Skin of body (tissue), 1 donor: ENCODE measurements at regions not wholly inside any gene's neighbourhood (a gene's known extent, or its start where the extent isn't known, plus 50 kb on each side); places are given as distances from the start of the nearest gene placed in this dataset.
"Not testable (repeated sequence)": the region's sequence is repeated elsewhere in the genome, so short reads cannot be mapped to it uniquely, and the experiment has no call there.

Source experiments
- DNase-seq: peaks from one replicate; lab custom pipeline; 2025; lab: John Stamatoyannopoulos, UW

DNA sequence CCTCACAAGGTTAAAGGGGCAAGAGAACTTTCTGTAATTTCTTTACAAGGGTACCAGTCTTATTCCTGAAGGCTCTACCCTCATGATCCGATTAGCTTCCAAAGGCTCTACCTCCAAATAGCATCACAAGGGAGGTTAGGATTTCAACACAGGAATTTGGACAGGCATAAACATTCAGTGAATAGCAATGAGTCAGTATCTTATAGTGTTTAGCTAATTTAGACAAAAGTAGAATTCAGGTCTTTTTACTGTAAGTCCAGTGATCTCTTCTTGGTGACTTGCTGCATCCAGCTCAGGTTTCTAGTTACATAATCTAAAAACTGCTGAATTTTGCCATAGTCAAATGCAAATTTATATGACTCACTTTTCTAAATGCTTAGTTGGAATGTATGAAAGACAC lies 1995.6 kb upstream of the RAG2 start:
- no peak for DNase-seq

DNA sequence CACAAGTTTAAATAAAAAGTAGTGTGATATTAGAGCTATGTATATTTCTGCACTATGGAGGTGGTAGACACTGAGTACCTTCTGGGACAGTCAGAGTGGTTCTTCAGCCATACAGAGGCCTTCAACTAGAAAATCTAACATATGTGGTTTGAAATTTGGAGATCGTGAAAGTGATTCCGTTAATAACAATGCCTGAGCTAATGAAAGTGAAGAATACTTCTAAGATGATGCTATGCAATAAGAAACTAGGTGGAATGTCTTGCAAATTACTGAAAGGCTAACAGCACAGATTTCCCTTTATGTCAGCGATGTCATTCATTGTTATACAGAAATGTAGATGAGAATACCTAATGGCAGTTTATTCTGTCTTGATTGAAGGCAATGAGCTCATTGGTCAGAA lies 1984.7 kb upstream of the RAG2 start:
- DNase-seq, result no peak

DNA sequence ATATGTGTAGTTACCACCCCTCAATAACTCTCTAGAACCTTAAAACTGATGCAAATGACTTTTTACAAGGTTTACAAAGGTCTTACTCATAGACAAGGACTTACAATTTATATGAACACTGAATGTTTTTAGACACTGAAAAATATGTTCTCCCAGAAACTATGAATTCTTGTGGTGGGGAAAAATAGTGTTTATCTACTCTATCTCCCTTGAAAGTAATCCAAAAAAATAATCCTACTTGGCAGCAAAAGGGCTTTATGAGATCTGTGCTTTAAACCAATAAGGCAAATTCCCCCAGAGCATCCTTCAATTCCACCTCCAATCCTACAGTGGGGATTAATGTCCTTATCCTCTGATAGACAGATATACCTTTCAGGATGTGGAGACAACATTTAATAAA lies 1984.1 kb upstream of the RAG2 start:
- DNase-seq, result no peak

DNA sequence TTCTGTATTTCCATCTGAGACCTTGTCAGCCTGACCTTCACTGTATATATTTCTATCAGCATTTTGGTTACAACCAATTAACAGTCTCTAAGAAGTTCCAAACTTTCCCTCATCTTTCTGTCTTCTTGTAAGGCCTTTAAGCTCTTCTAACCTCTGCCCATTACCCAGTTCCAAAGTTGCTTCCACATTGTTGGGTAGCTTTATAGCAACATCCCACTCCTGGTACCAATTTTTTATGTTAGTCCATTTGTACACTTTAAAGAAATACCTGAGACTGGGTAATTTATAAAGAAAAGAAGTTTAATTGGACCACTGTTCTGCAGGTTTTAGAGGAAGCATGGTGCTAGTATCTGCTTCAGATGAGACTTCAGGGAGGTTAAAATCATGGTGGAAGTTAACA lies 1979.7 kb upstream of the RAG2 start:
- DNase-seq, result no peak

DNA sequence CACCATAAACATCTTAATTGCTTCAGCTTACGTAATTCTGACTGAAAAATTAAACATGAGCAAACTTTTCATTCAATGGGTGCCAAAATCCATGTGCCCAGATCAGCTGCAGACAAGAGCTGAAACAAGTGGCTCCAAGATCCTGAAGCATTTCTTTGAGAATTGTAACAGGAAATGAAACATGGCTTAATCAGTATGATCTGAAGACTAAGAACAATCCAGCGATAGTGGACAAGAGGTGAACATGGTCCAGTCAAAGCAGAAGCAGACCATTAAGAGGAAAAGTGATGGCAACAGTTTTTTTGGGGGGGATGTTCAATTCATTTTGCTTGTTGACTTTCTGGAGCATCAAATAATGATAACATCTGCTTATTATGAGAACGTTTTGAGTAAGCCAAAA lies 1964.5 kb upstream of the RAG2 start:
- no peak for DNase-seq

DNA sequence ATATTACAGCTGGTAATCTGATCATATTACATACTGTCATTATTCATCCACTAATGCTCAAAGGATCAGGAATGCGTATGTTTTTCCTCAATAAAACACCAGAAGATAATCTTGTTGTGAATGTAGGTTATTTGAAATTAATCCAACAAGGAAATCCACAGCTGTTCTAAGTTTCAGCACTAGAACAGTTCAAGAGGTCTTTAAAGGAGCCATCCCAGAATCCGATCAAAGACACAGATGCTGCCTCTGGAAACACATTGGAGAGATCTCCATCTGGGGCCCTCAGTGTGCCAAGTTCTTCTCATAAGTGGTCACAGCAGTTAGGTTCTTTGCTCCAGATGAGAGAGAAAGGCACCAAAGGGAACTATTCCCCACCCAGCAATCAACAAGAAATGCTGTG lies 1955.1 kb upstream of the RAG2 start:
- DNase-seq, result peak; percentile 58

DNA sequence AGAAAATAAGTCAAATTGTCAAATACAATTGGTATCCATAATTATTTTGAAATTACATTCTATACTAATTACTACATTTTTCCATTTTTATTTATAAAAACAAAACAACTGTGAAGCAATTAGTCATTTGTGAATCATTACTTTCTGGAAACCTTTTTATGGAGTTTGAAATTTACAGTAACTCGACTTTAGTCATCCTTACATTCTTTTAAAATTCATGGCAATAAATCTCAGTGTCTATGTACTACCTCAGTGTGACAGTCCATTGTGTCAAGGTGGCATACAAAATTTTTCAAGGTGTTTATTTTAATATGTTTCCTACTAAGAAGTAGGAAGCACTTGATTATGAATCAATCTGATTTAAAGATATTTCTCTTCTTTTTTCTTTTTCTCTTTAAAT lies 1949.4 kb upstream of the RAG2 start:
- DNase-seq, result no peak

DNA sequence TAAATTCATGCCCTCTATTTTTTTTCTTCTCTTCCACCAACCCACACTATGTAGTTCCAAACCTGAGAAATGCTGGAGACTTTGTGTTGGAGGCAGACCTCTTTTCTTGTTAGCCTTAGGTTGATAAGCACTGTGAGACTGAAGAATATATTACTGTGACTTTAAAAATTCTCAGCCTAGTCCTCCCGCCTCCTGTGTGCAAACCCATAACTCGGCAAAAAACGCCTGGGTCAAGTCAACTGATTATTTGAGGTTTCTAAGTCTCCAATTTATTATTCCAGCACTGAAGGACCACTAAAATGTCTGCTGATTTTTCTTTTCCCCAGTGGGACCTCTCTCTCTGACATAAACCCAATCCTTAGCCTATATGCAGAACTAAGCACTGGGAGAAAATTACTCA lies 1946.0 kb upstream of the RAG2 start:
- no peak for DNase-seq

DNA sequence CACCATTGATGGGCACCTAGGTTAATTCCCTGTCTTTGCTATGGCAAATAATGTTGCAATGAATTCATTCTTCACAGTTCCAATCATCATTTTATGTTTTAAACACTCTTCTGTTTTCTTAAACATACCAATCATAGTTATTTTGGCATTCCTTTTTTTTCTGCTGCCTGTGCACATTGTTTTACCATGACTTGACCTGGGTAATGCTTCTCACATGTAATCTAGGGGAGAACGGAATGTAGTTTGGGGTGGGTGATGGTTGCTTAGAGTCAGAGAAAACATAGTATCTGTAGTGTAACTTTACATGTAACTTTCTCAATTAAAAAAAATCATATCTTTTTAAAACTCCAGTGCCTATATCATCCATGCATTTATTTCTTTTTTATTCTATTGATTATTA lies 1945.3 kb upstream of the RAG2 start:
- DNase-seq, result no peak

DNA sequence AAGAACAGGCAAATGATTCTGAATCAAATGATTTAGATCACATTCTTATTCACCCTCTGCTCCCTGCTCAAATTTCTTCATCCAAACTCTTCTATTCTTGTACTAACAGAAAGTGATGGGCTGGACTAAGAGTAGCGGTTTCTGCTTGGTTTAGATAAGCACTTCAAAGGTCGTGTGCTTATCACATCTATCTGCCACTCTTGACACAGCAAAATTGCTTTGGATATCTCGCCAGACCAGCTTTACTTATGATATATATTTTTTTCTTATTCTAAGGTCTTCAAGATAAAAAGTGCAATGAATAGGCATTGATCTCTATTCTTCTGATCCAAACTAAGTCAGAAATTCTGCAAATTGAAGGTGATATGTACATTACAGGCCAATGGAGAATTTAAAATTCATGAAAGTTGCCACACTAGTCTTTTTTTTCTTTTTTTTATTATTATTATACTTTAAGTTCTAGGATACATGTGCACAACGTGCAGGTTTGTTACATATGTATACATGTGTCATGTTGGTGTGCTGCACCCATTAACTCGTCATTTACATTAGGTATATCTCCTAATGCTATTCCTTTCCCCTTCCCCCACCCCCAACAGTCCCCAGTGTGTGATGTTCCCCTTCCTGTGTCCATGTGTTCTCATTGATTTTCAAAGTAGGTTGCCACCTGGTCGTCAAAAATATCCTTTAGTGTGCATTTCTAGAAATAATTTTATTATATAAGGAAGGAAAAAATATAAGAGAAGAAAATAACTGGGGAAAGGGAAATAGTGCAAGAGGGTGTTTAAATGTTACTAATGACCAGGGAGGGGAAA lies 1941.0 kb upstream of the RAG2 start:
- DNase-seq, result no peak

DNA sequence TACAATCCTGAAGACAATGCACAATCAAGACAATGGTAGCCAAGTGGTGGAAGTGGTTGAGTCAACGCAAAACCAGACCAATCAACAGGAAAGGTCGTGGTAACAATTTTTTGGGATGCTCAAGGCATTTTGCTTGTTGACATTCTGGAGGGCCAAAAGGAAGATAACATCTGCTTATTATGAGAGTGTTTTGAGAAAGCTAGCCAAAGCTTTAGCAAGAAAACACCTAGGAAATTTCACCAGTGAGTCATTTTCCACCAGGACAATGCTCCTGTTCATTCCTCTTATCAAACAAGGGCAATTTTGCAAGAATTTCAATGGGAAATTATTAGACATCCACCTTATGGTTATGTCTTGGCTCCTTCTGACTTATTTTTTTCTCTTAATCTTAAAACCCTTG lies 1932.2 kb upstream of the RAG2 start:
- DNase-seq, result no peak

DNA sequence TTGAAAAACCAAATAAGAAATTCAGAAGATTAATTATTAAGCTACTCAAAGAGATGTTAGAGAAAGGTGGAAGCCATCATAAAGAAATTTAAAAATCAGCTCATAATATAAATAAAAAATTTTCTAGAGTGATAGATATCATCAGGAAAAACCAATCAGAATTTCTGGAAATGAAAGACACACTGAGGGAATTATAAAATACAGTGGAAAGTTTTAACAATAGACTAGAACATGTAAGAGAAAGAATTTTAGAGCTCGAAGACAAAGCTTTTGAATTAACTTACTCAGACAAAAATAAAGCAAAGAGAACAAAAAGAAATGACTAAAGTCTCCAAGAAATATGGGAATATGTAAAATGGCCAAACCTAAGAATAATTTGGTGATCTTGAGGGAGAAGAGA lies 1926.9 kb upstream of the RAG2 start:
- no peak for DNase-seq

DNA sequence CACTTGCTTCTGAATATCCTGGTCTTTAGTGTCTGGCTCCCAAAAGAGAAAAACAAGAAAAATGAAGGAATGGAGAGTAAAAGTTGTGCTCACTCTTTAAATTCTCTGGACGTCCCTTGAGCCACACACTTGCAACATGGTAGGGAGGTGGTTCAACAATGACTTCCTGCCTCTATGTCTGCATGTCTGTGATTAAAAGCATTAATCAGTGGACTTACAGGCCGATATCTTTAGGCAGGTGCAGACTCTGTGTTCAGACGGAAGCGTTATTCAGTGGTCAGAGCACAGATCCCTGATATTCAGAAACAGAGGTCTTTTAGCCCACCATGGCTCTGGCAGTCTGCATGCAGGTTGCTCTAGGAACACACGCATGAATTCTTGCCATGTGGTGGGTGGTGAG lies 1920.0 kb upstream of the RAG2 start:
- no peak for DNase-seq

DNA sequence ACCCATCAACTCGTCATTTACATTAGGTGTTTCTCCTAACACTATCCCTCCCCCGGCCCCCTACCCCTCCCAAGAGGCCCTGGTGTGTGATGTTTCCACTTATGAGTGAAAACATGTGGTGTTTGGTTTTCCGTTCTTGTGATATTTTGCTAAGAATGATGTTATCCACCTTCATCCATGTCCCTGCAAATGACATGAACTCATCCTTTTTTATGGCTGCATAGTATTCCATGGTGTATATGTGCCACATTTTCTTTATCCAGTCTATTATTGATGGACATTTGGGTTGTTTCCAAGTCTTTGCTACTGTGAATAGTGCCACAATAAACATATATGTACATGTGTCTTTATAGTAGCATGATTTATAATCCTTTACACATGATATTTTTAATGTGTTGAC lies 1914.8 kb upstream of the RAG2 start:
- DNase-seq, result not testable (repeated sequence)

DNA sequence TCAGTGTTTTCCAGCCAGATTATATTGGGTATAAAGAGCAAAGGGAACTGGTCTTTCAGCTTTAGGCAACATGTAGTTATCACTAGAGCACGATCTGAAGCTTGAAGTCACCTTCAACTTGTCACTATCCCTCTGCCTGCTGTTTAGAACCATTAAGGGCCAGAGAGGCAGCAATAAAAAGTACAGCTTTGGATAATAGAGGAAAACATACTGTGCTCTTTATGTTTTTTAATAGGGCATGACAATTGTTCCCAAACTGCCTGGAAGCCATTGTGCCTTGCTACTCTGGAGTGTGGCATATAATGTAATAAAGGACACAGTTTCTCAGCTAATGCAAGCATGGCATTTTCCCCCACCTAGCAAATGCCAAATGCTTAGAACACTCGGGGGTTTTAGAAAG lies 1912.0 kb upstream of the RAG2 start:
- no peak for DNase-seq

DNA sequence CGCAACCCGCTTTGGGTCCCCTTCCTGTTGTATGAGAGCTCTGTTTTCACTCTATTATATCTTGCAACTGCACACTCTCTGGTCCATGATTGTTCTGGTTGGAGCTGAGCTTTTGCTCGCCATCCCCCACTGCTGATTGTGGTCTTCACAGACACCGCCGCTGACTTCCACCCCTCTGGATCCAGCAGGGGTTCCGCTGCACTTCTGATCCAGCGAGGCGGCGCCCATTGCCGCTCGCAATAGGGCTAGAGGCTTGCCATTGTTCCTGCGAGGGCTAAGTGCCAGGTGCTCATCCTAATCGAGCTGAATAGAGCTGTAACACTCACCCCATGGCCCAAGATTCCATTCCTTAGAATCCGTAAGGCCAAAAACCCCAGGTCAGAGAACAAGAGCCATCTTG lies 1905.8 kb upstream of the RAG2 start:
- no peak for DNase-seq

DNA sequence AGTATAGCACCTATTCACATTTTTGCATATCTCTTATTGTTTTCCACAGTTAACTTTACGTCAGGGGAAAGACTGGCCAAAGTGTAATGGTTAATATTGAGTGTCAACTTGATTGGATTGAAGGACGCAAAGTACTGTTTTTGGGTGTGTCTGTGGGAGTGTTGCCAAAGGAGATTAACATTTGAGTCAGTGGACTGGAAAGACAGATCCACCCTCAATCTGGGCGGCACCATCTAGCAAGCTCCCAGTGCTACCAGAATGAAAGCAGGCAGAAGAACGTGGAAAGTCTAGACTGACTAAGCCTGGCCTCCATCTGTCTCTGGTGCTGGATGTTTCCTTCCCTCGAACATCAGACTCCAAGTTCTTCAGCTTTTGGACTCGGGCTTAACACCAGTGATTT lies 1900.7 kb upstream of the RAG2 start:
- DNase-seq, result no peak

DNA sequence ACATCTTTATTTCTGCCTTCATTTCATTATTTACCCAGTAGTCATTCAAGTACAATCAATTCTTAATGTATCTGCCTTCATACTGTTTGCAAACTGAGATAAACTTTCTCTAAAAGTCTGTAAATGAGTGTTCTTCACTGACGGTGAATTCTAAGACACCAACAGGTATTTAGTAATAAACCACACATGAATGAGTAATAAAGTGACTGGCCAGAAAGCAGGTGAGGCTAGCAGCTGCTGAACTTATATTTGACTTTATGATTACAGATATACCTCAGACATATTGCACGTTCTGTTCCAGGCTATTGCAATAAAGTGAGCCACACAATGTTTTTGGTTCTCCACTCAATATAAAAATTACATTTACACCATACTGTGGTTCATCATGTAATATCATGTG lies 1894.0 kb upstream of the RAG2 start:
- no peak for DNase-seq

DNA sequence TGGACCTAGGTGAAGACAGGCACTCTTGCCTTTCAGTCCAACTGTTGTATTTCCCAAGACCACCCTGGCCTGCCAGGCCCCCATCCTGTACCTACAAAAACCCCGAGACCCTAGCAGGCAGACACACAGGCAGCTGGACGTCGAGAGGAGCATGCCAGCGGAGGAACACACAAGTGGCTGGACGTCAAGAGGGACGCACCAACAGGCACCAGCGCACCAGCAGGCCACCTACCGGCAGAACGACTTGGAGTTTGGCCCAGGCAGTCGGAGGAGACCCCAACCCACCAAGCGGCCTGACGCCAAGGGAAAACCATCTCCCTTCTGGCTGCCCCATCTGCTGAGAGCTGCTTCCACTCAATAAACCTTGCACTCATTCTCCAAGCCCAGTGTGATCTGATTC lies 1883.4 kb upstream of the RAG2 start:
- no peak for DNase-seq

DNA sequence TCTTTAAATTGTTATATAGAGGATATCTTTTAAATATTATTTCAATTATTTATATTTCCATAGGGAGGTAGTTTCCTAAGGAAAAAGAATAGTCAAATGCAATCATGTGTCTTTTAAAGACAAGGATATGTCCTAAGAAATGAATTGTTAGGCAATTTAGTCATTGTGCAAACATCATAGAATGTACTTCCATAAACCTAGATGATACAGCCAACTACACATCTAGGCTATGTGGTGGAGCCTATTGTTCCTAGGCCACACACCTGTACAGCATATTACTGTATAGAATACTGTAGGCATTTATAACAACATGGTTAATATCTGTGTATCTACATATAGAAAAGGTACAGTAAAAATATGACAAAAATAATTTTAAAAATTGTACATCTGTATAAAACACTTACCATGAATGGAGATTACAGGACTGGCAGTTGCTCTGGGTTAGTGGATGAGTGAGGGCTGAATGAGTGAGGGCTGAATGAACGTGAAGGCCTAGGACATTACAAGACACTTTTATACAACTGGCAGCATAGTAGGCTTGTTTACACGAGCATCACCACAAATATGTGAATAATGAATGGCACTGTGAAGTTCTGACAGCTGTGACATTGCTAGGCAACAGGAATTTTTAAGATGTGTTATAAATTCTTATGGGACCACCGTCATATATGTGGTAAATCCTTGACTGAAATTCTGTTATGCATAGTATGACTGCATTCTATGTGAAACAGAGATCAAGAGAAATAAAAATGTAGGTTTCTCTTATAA lies 1879.0 kb upstream of the RAG2 start:
- no peak for DNase-seq

DNA sequence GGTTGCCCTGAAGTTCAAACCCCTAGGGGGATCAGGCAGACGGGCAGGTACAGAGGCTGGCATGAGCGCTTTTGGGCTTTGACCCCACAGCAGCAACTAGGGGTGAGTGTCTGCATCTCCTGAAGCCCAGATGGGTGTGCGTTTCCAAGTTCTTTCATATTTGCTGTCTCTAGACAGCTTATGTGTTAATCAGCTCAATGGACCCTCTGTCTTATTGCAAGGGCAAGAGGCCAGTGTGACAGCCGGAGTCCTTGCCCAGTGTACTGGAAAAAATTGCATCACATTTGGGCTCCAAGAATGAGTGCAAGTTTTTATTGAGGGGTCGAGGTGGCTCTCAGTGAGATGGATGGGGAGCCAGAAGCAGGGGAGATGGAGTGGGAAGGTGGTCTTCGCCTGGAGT lies 1863.7 kb upstream of the RAG2 start:
- no peak for DNase-seq

DNA sequence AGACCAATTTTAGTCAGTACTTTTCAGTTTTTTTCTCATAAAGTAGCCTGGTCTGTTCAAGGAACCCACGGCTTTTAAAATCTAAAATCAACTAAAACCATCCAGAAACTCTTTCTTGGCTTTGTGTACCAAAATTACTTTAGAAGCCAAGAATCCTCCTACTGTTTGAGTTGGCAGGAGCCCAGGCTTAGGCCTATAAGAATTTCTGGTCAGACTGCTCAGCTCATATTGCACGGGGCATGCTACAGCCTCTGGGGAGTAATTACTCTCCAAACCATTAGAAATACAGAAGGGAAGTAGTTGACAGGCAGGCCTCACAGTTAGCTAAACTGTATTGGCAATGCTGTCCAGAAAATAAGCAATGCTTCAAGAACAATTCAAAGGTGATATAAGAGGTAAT lies 1862.9 kb upstream of the RAG2 start:
- DNase-seq, result peak; percentile 15

DNA sequence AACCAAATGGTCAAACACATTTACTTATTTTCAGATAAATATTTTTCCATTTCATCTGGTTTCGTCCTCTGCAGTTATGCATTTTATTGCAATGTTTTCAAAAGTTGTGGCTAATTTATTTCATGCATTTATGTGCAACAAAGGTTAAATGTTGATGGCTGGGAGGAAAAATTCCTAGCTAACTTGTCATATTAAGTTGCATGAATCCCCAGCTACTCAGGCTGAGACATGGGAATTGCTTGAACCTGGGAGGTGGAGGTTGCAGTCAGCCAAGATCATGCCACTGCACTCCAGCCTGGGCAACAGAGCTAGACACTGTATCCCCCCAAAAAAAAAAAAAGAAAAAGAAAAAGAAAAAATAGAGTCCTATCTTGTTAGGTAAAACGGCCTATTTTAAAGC lies 1862.4 kb upstream of the RAG2 start:
- DNase-seq, result no peak
